ENCODE measurements at regions not wholly inside any gene's neighbourhood (a gene's known extent, or its start where the extent isn't known, plus 50 kb on each side); places are given as distances from the start of the nearest gene placed in this dataset.

- intact Hi-C loops (cut with micrococcal nuclease) = loop anchor here (10.0 kb wide), 1 partner anchor 364 kb away; no protein-coding TSS in a partner anchor
- Mint-ChIP-seq H3K4me3 (no peak overlapping the region), H3K36me3 (ENCODE audit: low read depth) (no peaks in the 10 kb centered on the region), H3K27ac (no peak overlapping the region), H3K27me3 (no peaks in the 10 kb centered on the region), H3K4me1 (ENCODE audit: low read depth) (no peaks in the 10 kb centered on the region), H3K9me3 (no peaks in the 10 kb centered on the region)
- DNase-seq (no peak), ATAC-seq (no peak)
- POLR2A ChIA-PET = no interaction called here
- TF ChIP-seq, protein P1, sequence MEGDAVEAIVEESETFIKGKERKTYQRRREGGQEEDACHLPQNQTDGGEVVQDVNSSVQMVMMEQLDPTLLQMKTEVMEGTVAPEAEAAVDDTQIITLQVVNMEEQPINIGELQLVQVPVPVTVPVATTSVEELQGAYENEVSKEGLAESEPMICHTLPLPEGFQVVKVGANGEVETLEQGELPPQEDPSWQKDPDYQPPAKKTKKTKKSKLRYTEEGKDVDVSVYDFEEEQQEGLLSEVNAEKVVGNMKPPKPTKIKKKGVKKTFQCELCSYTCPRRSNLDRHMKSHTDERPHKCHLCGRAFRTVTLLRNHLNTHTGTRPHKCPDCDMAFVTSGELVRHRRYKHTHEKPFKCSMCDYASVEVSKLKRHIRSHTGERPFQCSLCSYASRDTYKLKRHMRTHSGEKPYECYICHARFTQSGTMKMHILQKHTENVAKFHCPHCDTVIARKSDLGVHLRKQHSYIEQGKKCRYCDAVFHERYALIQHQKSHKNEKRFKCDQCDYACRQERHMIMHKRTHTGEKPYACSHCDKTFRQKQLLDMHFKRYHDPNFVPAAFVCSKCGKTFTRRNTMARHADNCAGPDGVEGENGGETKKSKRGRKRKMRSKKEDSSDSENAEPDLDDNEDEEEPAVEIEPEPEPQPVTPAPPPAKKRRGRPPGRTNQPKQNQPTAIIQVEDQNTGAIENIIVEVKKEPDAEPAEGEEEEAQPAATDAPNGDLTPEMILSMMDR (IDR thresholded peaks at IDR 0.05) = no peak
- CTCF ChIA-PET = no interaction called here
These were observed 104.0 kb upstream of the ALDH1B1 start for GRCh38 chr9:38288502-38288901.

GRCh38 chr9:38287420-38287985 is 105.0 kb upstream of the ALDH1B1 start:
- ATAC-seq = no peak
- POLR2A ChIA-PET = no interaction called here
- TF ChIP-seq, protein P1 (IDR thresholded peaks at IDR 0.05) = no peak
- Mint-ChIP-seq H3K27me3 (no peaks in the 10 kb centered on the region), H3K27ac (no peak overlapping the region), H3K4me1 (ENCODE audit: low read depth) (no peaks in the 10 kb centered on the region), H3K36me3 (ENCODE audit: low read depth) (no peaks in the 10 kb centered on the region), H3K9me3 (no peaks in the 10 kb centered on the region), H3K4me3 (no peak overlapping the region)
- intact Hi-C loops (cut with micrococcal nuclease) = loop anchor here (10.0 kb wide), 1 partner anchor 363 kb away; no protein-coding TSS in a partner anchor
- CTCF ChIA-PET = no interaction called here
- DNase-seq = no peak

- no peaks in the 10 kb centered on the region for H3K9me3 Mint-ChIP-seq
- DNase-seq (no peak), ATAC-seq (no peak)
- no peaks in the 10 kb centered on the region for H3K27me3 Mint-ChIP-seq
- H3K4me1 Mint-ChIP-seq (ENCODE audit: low read depth) = no peaks in the 10 kb centered on the region
- POLR2A ChIA-PET = no interaction called here
- TF ChIP-seq, protein P1 (IDR thresholded peaks at IDR 0.05) = no peak
- CTCF ChIA-PET = no interaction called here
- intact Hi-C loops (cut with micrococcal nuclease) = loop anchor here (10.0 kb wide), 1 partner anchor 362 kb away; no protein-coding TSS in a partner anchor
- no peak overlapping the region for H3K4me3 Mint-ChIP-seq
- no peak overlapping the region for H3K27ac Mint-ChIP-seq
- no peaks in the 10 kb centered on the region for H3K36me3 Mint-ChIP-seq (ENCODE audit: low read depth)
These were observed 105.7 kb upstream of the ALDH1B1 start for GRCh38 chr9:38286766-38287165.

- Mint-ChIP-seq H3K4me3 (no peak overlapping the region), H3K27me3 (no peaks in the 10 kb centered on the region), H3K9me3 (no peaks in the 10 kb centered on the region), H3K4me1 (ENCODE audit: low read depth) (no peaks in the 10 kb centered on the region), H3K36me3 (ENCODE audit: low read depth) (no peaks in the 10 kb centered on the region), H3K27ac (no peak overlapping the region)
- DNase-seq (no peak), ATAC-seq (no peak)
- TF ChIP-seq, protein P1 (IDR thresholded peaks at IDR 0.05) = no peak
- CTCF ChIA-PET = no interaction called here
- POLR2A ChIA-PET = no interaction called here
- intact Hi-C loops (cut with micrococcal nuclease) = loop anchor here (10.0 kb wide), 1 partner anchor 362 kb away; no protein-coding TSS in a partner anchor
These were observed 106.1 kb upstream of the ALDH1B1 start for GRCh38 chr9:38286357-38286756.

- H3K4me1 Mint-ChIP-seq (ENCODE audit: low read depth) = no peaks in the 10 kb centered on the region
- no peak overlapping the region for H3K4me3 Mint-ChIP-seq
- ChIA-PET CTCF (no interaction called here), POLR2A (interaction anchor here (0.7 kb wide), 1 partner anchor 79 kb away, joined by 3 read pairs; no protein-coding TSS in a partner anchor)
- H3K27me3 Mint-ChIP-seq = no peaks in the 10 kb centered on the region
- no peaks in the 10 kb centered on the region for H3K36me3 Mint-ChIP-seq (ENCODE audit: low read depth)
- no peaks in the 10 kb centered on the region for H3K9me3 Mint-ChIP-seq
- TF ChIP-seq, protein P1 (IDR thresholded peaks at IDR 0.05) = no peak
- H3K27ac Mint-ChIP-seq = no peak overlapping the region
- ATAC-seq (no peak), DNase-seq (no peak)
- intact Hi-C loops (cut with micrococcal nuclease) = loop anchor here (10.0 kb wide), 1 partner anchor 360 kb away; no protein-coding TSS in a partner anchor
These were observed 107.3 kb upstream of the ALDH1B1 start for GRCh38 chr9:38285236-38285635.
